ENCODE measurements at regions not wholly inside any gene's neighbourhood (a gene's known extent, or its start where the extent isn't known, plus 50 kb on each side); places are given as distances from the start of the nearest gene placed in this dataset.

GRCh38 chr2:121125350-121125749, 159.7 kb downstream of the TFCP2L1 start:
- Histone ChIP-seq H3K79me2 (ENCODE audit: low read depth) (no peaks in the 10 kb centered on the region), H3K9me3 (ENCODE audit: insufficient read depth, low read depth) (no peaks in the 10 kb centered on the region), H3K4me1 (replicated peaks; ENCODE audit: insufficient read depth) (peaks cover 6% of the 10 kb centered on the region), H3K27ac (no peak overlapping the region), H4K20me1 (ENCODE audit: insufficient read depth) (no peaks in the 10 kb centered on the region), H3K27me3 (ENCODE audit: insufficient read depth, low read depth) (peaks cover 24% of the 10 kb centered on the region; the same call in 1 of the 2 replicates), H3K4me2 (no peak overlapping the region), H3K9me2 (ENCODE audit: insufficient read depth) (no peaks in the 10 kb centered on the region), H3K36me3 (ENCODE audit: low read depth) (no peaks in the 10 kb centered on the region), H2AFZ (no peak overlapping the region), H3F3A (ENCODE audit: insufficient read depth, low read depth) (peaks cover 3% of the 10 kb centered on the region; the same call in 1 of the 2 replicates), H3K4me3 (no peak overlapping the region)
- POLR2A ChIA-PET (ENCODE audit: unreplicated experiment) = no interaction called here
- no TSS peak for BruUV-seq (replicated peaks)
- intact Hi-C loops (cut with micrococcal nuclease; ENCODE audit: unreplicated experiment) = no loop called here
- CTCF ChIA-PET = no interaction called here
- TF ChIP-seq CTCF (conservative IDR thresholded peaks at IDR 0.05) (no peak), EZH2 (IDR thresholded peaks at IDR 0.05; ENCODE audit: low read depth) (no peak)
- DNase-seq = no peak

GRCh38 chr2:121128741-121129659, 156.0 kb downstream of the TFCP2L1 start:
- H3K4me1 ChIP-seq (replicated peaks; ENCODE audit: insufficient read depth) = peaks cover 6% of the 10 kb centered on the region
- H3F3A ChIP-seq (ENCODE audit: insufficient read depth, low read depth) = peaks cover 3% of the 10 kb centered on the region; the same call in 1 of the 2 replicates
- ChIA-PET POLR2A (ENCODE audit: unreplicated experiment) (interaction anchor here (0.6 to 1.0 kb wide), 8 partner anchors 16 to 521 kb away, joined by 3 to 26 read pairs (median 4); no protein-coding TSS in a partner anchor), CTCF (interaction anchor here (0.6 to 2.4 kb wide), 26 partner anchors 10 to 384 kb away, joined by 3 to 59 read pairs (median 4); no protein-coding TSS in a partner anchor)
- no peak overlapping the region for H3K4me3 ChIP-seq
- peaks cover 8% of the 10 kb centered on the region; the same call in 1 of the 2 replicates for H3K27me3 ChIP-seq (ENCODE audit: insufficient read depth, low read depth)
- peak; percentile 76 to 82 for DNase-seq
- no peak overlapping the region for H3K27ac ChIP-seq
- no peaks in the 10 kb centered on the region for H3K79me2 ChIP-seq (ENCODE audit: low read depth)
- no peak overlapping the region for H2AFZ ChIP-seq
- H3K4me2 ChIP-seq = no peak overlapping the region
- no peaks in the 10 kb centered on the region for H3K9me2 ChIP-seq (ENCODE audit: insufficient read depth)
- intact Hi-C loops (cut with micrococcal nuclease; ENCODE audit: unreplicated experiment) = loop anchor here (1.0 kb wide), 1 partner anchor 227 kb away; no protein-coding TSS in a partner anchor
- TF ChIP-seq CTCF (conservative IDR thresholded peaks at IDR 0.05) (peak; percentile 93), EZH2 (IDR thresholded peaks at IDR 0.05; ENCODE audit: low read depth) (no peak)
- no peaks in the 10 kb centered on the region for H4K20me1 ChIP-seq (ENCODE audit: insufficient read depth)
- no peaks in the 10 kb centered on the region for H3K9me3 ChIP-seq (ENCODE audit: insufficient read depth, low read depth)
- no TSS peak for BruUV-seq (replicated peaks)
- H3K36me3 ChIP-seq (ENCODE audit: low read depth) = no peaks in the 10 kb centered on the region

DNA sequence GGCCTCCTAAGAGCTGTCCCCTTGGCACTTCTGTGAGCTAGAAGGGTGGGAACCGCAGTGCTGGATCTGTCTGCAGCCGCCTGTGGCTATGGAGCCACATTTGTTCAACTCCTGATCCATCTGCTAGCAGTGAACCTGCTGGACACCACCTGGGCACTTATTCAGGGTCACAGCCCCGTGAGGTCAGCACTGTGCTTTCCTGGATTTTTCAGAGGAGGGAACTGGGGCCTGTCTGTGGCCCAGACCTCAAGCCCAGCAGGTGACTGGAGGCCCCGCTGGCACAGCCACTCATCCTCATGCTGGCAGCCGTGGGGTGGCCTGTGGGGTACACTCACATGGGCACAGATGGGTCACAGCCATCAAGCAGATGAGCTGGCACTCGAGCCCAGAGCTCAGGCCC, 155.3 kb downstream of the TFCP2L1 start:
- no peak for TF ChIP-seq EZH2 (IDR thresholded peaks at IDR 0.05; ENCODE audit: low read depth)
- no peak for TF ChIP-seq CTCF (conservative IDR thresholded peaks at IDR 0.05)
- POLR2A ChIA-PET (ENCODE audit: unreplicated experiment) = interaction anchor here (0.7 kb wide), 1 partner anchor 520 kb away, joined by 4 read pairs; no protein-coding TSS in a partner anchor
- Histone ChIP-seq H3K27ac (no peak overlapping the region), H3K79me2 (ENCODE audit: low read depth) (no peaks in the 10 kb centered on the region), H2AFZ (no peak overlapping the region), H3K27me3 (ENCODE audit: insufficient read depth, low read depth) (peaks cover 1% of the 10 kb centered on the region; the same call in 1 of the 2 replicates), H3K36me3 (ENCODE audit: low read depth) (no peaks in the 10 kb centered on the region), H4K20me1 (ENCODE audit: insufficient read depth) (no peaks in the 10 kb centered on the region), H3K4me1 (replicated peaks; ENCODE audit: insufficient read depth) (peaks cover 6% of the 10 kb centered on the region), H3K4me3 (no peak overlapping the region), H3K9me2 (ENCODE audit: insufficient read depth) (no peaks in the 10 kb centered on the region), H3K4me2 (no peak overlapping the region), H3F3A (ENCODE audit: insufficient read depth, low read depth) (peaks cover 3% of the 10 kb centered on the region; the same call in 1 of the 2 replicates), H3K9me3 (ENCODE audit: insufficient read depth, low read depth) (no peaks in the 10 kb centered on the region)
- no peak for DNase-seq
- CTCF ChIA-PET = interaction anchor here (2.0 kb wide), 1 partner anchor 31 kb away, joined by 6 read pairs; no protein-coding TSS in a partner anchor
- BruUV-seq (replicated peaks) = no TSS peak
- intact Hi-C loops (cut with micrococcal nuclease; ENCODE audit: unreplicated experiment) = no loop called here
